22Rv1 (cell line): ENCODE measurements at regions not wholly inside any gene's neighbourhood (a gene's known extent, or its start where the extent isn't known, plus 50 kb on each side); places are given as distances from the start of the nearest gene placed in this dataset.

Experiments
- H3K27ac ChIP-seq: fragments of 450-650 bp; 2 replicates; pipeline ENCODE4 v1.5.1; 2017
- ZFX ChIP-seq: fragments of 450-650 bp; IDR thresholded peaks from 2 replicates; pipeline ENCODE4 v1.6.1; 2017; ENCODE audit warnings: antibody characterized with exemption, borderline replicate concordance
- TF ChIP-seq, protein P1 (sequence below): fragments of 450-650 bp; IDR thresholded peaks from 2 replicates; pipeline ENCODE4 v1.5.1; 2017; ENCODE audit warnings: mild to moderate bottlenecking

- H3K27ac ChIP-seq = no peak overlapping the region
- TF ChIP-seq, protein P1, sequence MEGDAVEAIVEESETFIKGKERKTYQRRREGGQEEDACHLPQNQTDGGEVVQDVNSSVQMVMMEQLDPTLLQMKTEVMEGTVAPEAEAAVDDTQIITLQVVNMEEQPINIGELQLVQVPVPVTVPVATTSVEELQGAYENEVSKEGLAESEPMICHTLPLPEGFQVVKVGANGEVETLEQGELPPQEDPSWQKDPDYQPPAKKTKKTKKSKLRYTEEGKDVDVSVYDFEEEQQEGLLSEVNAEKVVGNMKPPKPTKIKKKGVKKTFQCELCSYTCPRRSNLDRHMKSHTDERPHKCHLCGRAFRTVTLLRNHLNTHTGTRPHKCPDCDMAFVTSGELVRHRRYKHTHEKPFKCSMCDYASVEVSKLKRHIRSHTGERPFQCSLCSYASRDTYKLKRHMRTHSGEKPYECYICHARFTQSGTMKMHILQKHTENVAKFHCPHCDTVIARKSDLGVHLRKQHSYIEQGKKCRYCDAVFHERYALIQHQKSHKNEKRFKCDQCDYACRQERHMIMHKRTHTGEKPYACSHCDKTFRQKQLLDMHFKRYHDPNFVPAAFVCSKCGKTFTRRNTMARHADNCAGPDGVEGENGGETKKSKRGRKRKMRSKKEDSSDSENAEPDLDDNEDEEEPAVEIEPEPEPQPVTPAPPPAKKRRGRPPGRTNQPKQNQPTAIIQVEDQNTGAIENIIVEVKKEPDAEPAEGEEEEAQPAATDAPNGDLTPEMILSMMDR = no peak
- TF ChIP-seq ZFX = no peak
These were observed 101.1 kb upstream of the GNAQ start for GRCh38 chr9:78132701-78133058.

GRCh38 chr9:78131969-78132700 is 100.5 kb upstream of the GNAQ start:
- TF ChIP-seq, protein P1 = no peak
- TF ChIP-seq ZFX = no peak

GRCh38 chr9:78130853-78131252 is 99.2 kb upstream of the GNAQ start:
- H3K27ac ChIP-seq = no peak overlapping the region
- TF ChIP-seq, protein P1 = no peak
- no peak for TF ChIP-seq ZFX

More at GRCh38 chr9:78131969-78132700, 100.5 kb upstream of the GNAQ start:
- no peak overlapping the region for H3K27ac ChIP-seq

GRCh38 chr9:78130004-78130403 is 98.4 kb upstream of the GNAQ start:
- TF ChIP-seq ZFX = no peak
- TF ChIP-seq, protein P1 = peak; percentile 56
- H3K27ac ChIP-seq = no peak overlapping the region

GRCh38 chr9:78127279-78128225 is 95.9 kb upstream of the GNAQ start:
- no peak for TF ChIP-seq ZFX
- TF ChIP-seq, protein P1 = no peak
- no peak overlapping the region for H3K27ac ChIP-seq

DNA sequence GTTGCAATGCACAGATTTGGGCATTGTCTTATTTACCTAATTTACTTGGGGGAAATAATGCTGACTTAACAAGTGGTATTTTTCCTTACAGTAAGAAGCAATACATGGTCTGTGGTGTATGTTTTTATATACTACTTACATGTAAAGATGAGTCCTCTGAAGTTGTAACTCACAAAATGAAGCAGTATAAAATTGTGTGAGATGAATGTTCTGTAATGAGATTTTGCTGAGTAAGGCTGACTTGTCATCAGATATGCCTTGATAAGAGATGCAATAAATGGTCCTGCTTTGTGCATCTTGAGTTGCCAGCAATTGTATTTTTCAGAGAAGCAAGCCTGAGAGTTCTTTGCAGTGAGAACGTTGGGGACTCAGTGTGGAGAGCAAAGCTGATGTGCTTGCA is 92.2 kb upstream of the GNAQ start:
- H3K27ac ChIP-seq = no peak overlapping the region
- no peak for TF ChIP-seq ZFX
- TF ChIP-seq, protein P1 = no peak

DNA sequence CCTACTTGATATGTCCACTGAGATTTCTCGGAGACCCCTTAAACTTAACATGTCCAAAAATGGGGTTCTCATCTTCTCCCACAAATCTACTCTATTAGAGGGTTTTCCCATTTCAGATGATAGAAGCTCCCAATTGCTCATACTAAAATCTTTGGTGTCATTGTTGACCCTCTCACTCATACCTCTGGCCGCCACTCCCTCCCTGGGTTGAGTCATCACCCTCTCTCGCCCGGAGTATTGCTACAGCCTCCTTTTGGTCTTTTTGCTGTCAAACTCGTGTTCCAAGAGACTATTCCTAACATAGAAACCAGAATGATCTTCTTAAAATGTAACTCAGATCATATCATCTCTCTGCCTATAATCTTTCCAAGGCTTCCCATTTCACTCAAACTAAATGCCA is 91.0 kb upstream of the GNAQ start:
- H3K27ac ChIP-seq = no peak overlapping the region
- no peak for TF ChIP-seq ZFX
- TF ChIP-seq, protein P1 = no peak
